Renal pelvis (tissue), 1 donor: ENCODE measurements at regions not wholly inside any gene's neighbourhood (a gene's known extent, or its start where the extent isn't known, plus 50 kb on each side); places are given as distances from the start of the nearest gene placed in this dataset.
"Not testable (repeated sequence)": the region's sequence is repeated elsewhere in the genome, so short reads cannot be mapped to it uniquely, and the experiment has no call there.

Source experiments
- DNase-seq: peaks from one replicate; pipeline ENCODE4 v3.0.0-alpha.2; 2013

DNA sequence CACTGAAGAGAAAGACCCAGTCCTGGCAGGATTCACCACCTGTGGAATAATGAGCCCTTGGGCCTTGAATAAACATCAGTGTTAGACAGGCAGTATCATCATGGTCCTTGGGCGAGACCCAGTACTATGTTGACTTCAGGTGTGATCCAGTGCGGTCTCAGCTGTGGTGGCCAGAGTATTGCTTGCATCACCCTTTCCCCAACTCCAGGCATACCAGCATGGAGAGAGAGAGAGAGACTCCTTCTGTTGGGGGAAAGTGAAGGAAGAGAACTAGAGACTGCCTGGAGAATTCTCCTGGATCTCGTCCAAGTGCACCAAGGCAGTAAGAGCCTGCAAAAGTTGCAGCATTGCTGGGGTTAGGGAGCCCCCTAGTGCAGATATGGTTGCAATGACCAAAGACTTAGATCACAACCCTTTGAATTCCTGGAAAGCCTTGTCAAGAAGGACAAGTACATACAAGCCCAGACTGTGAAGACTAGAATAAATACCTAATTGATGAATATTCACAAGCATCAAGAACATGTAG is 61.1 kb upstream of the VAMP7 start:
- peak; percentile 66 for DNase-seq

- DNase-seq, result no peak
Measured at GRCh38 chrX:155819525-155819924, 61.6 kb upstream of the VAMP7 start.

- DNase-seq, result not testable (repeated sequence)
Measured at GRCh38 chrX:155814391-155814790, 66.8 kb upstream of the VAMP7 start.

DNA sequence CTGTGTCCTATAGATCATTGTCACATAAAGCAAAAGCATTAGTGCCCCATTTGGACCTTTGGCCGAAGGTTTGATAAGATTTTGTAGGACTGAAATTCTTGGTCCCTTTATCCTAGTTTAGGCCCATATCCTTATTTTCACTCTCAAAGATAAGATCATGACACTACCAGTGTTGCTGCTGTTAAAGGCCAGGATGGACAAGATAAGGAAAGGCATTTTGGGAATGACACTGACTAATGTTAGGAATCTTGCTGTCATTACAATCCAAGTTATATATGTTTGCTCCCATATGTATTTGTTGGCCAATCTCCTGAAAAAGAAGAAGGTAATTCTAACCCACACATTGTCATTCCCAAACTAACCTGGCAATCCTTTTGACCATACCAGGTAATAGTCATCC is 101.3 kb upstream of the VAMP7 start:
- DNase-seq, result no peak

- no peak for DNase-seq
Measured at GRCh38 chrX:155778844-155779553, 102.1 kb upstream of the VAMP7 start.

DNA sequence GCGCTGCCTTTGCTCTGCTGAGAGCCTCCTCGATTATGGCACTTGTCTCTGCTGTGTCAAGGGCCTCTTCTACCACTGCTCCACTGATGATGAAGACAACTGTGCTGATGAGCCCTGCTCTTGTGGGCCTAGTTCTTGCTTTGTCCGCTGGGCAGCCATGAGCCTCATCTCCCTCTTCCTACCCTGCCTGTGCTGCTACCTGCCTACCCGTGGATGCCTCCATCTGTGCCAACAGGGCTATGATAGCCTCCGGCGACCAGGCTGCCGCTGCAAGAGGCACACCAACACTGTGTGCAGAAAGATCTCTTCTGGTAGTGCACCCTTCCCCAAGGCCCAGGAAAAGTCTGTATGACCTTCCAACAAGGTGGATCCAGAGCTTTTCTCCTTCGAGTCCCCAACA is 106.8 kb upstream of the VAMP7 start:
- no peak for DNase-seq

GRCh38 chrX:155767876-155768769 is 113.0 kb upstream of the VAMP7 start:
- DNase-seq, result no peak

- peak; percentile 71 for DNase-seq
Measured at GRCh38 chrX:155767051-155767875, 113.9 kb upstream of the VAMP7 start.

DNA sequence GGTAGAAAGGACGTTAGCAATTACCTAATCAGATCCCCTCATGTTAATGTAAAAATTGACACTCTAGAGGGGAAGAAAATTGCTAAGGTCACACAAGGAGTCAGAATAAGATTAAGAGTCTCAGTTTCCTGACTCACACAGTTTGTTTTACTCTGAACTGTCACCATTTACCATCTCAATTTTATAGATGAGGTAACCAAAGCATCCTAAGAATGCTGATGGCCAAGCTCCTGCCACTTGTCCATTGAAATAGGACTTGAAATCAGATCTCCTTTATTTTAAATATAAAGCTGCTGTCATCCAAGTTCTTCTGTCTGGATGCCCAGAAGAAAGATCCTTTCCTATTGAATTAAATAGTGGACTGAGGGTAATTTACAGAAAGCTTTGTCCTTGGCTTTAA is 114.8 kb upstream of the VAMP7 start:
- DNase-seq, result no peak

DNA sequence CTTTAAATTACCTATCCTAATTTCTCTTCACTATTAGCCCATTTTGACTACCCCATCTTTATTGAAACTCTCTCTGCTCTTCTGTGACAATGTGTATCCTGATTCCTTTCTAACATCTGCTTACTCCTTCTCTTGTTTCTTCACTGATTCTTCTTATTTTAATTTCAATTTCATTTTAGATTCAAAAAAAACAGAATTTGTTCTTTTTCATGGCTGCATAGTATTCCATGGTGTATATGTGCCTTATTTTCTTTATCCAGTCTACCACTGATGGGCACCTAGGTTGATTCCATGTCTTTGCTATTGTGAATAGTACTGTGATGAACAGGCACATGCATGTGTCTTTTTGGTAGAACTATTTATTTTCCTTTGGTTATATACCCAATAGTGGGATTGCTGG is 120.0 kb upstream of the VAMP7 start:
- DNase-seq, result no peak

GRCh38 chrX:155757046-155757759 is 123.9 kb upstream of the VAMP7 start:
- no peak for DNase-seq

DNA sequence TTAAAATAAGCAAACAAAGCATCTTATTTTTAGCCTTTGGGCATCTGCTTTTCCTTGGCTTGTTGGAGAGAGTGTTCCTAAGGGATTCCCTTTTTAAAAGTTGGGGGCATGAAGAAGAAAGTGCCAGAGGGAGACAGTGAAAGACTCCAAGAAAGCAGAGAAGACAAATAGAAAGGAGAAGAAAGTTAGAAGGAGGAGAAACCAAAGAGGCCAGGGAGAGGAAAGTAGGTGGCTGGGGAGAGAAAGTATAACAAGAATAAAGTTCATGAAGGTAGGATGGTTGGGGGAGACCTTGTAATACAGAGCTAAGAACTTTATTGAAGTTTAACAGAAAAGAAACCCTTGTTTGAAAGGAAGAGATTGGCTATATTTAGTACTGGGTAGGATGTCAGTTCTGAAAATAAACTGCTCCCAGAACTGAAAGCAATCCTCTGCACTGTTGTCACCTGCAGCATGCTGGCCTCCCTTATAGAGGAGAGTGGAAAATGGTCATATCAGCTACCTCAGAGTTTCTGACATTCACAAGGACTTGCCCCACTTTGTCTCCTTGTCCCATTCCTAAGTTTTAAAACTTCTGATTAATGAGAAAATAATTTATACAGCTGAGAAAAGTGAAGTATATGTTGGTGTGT is 125.3 kb upstream of the VAMP7 start:
- DNase-seq, result no peak

DNA sequence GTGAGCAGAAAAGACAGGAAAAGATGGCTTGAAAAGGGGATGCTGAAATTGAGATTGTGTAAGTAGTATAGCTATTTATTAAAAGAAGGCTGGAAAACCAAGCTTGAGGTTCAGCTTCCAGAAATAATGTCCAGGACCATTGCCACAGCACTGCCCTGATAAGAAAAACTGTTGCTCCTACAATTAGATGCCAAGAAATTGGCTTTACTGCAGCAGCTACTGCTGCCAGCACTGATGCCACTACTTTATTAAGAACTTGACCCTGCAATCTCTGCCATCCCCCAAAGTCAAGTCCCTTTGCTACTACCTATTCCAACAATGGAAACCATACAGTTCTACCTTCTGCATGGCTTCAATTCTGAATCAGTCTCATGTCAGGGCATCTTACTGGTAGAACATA is 130.0 kb upstream of the VAMP7 start:
- no peak for DNase-seq

DNA sequence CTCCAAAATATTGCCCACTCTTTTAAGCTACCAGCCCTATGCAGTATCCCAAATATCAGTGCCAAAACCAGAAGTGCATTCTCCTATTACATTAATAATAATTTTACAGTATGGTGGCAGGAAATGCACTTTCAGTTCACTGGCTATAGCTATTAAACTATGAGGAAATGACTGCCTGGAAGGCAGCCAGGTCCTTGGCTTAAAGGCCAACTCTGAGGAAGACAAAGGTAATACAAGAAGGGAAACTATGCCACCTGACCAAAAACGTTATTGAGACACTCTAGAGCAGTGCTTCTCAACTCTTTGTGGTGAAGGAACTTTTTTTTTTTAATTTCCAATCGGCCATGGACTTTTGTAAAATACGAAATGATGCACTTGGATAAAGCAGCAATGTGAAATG is 133.6 kb upstream of the VAMP7 start:
- no peak for DNase-seq

- peak; percentile 44 for DNase-seq
Measured at GRCh38 chrX:155745792-155746191, 133.0 kb upstream of the TMLHE start.

- no peak for DNase-seq
Measured at GRCh38 chrX:155744534-155744933, 131.8 kb upstream of the TMLHE start.

DNA sequence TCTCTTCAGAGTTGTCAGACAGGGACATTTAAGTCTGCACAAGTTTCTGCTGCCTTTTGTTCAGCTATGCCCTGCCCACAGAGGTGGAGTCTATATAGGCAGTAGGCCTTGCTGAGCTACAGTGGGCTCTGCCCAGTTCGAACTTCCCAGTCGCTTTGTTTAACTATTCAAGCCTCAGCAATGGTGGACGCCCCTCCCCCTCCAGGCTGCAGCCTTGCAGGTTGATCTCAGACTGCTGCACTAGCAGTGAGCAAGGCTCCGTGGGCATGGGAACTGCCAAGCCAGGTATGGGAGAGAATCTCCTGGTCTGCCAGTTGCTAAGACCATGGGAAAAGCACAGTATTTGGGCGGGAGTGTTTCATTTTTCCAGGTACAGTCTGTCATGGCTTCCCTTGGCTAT is 115.6 kb upstream of the TMLHE start:
- DNase-seq, result not testable (repeated sequence)

DNA sequence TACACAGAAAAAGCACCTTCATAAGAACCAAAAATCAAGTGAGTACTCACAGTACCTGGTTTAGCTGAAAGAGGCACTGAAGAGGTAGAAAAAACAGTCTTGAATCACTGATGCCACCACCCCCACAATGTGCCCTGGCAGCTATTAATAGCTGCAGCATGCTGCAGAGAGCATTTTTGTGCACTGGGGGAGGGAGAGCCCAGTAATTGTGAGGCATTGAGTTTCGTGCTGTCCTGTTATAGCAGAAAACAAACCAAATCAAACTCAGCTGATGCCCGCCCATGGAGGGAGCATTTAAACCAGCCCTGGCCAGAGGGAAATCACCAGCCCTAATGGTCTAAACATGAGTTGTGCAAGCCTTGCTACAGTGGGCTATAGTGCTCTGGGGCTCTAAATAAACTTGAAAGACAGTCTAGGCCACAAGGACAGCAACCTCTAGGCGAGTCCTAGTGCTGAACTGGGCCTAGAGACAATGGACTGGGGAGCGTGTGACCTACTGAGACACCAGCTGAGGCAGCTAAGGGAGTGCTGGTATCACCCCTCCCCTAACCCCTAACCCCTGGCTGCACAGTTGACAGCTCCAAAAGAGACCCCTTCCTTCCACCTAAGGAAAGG is 106.3 kb upstream of the TMLHE start:
- DNase-seq, result peak; percentile 40

- DNase-seq, result no peak
Measured at GRCh38 chrX:155715141-155715540, 102.4 kb upstream of the TMLHE start.

GRCh38 chrX:155695419-155695818 is 82.7 kb upstream of the TMLHE start:
- DNase-seq, result no peak

- DNase-seq, result no peak
Measured at GRCh38 chrX:155694649-155695048, 81.9 kb upstream of the TMLHE start.
